ENCODE measurements at regions not wholly inside any gene's neighbourhood (a gene's known extent, or its start where the extent isn't known, plus 50 kb on each side); places are given as distances from the start of the nearest gene placed in this dataset.

DNA sequence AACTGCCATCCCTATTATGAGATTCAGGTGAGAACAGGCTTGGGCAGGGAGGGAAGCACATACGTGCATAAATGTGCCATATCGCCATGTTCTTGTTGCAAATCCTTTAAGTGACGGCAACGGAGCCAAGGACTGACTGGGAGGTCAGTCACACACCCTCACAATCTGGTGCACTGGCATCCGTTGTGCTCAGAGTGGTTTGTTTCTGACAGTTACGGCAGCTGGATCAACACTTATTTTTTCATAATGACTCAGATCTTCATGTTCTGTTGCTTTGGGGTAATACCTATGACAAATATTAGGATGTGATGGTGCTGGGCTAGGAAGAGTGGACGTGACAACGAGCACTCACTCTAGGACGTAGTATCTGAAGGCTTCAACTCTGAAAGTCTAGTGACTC, 56.2 kb upstream of the PREP start:
- 93 to 96% methylated on average over 9 of the region's 9 CpGs for WGBS, 2 donors
- Histone ChIP-seq H3K27me3 (no peaks in the 10 kb centered on the region), H3K9me3 (peaks cover 0 to 8% (median 0%) of the 10 kb centered on the region in 4 donors), H3K27ac (no peak overlapping the region), H3K36me3 (no peaks in the 10 kb centered on the region), H3K4me1 (peaks cover 0 to 30% (median 7%) of the 10 kb centered on the region in 4 donors), H3K4me3 (no peak overlapping the region)
- no peak for TF ChIP-seq POLR2A (IDR thresholded peaks at IDR 0.05)
- TF ChIP-seq EP300 (IDR thresholded peaks at IDR 0.05), result no peak
- TF ChIP-seq, protein P1, sequence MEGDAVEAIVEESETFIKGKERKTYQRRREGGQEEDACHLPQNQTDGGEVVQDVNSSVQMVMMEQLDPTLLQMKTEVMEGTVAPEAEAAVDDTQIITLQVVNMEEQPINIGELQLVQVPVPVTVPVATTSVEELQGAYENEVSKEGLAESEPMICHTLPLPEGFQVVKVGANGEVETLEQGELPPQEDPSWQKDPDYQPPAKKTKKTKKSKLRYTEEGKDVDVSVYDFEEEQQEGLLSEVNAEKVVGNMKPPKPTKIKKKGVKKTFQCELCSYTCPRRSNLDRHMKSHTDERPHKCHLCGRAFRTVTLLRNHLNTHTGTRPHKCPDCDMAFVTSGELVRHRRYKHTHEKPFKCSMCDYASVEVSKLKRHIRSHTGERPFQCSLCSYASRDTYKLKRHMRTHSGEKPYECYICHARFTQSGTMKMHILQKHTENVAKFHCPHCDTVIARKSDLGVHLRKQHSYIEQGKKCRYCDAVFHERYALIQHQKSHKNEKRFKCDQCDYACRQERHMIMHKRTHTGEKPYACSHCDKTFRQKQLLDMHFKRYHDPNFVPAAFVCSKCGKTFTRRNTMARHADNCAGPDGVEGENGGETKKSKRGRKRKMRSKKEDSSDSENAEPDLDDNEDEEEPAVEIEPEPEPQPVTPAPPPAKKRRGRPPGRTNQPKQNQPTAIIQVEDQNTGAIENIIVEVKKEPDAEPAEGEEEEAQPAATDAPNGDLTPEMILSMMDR (IDR thresholded peaks at IDR 0.05), result no peak
- no peak for DNase-seq (ENCODE audit: low spot score in 2 of 2)

DNA sequence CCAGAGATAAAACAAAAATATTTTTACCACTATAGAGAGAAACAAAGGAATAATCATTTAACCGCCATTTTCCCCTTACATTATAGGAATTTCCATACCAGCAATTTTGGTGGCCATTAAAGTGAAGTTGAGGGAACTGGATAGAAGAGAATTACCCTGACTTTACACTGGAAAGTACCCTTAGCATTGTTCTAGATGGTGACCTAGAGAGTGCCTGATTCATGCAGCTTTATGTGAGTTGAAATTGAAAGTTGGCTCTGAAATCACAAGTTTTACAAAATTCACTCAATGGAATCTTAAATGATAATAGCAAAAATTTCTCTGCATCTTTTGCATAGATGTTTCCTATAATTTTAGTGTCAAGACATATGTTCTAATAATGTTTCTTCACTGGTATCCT, 55.7 kb upstream of the PREP start:
- H3K9me3 ChIP-seq, result peaks cover 0 to 8% (median 0%) of the 10 kb centered on the region in 4 donors
- H3K36me3 ChIP-seq, result no peaks in the 10 kb centered on the region
- peaks cover 0 to 30% (median 7%) of the 10 kb centered on the region in 4 donors for H3K4me1 ChIP-seq
- no peaks in the 10 kb centered on the region for H3K27me3 ChIP-seq
- TF ChIP-seq POLR2A (IDR thresholded peaks at IDR 0.05) (no peak), EP300 (IDR thresholded peaks at IDR 0.05) (no peak)
- TF ChIP-seq, protein P1 (IDR thresholded peaks at IDR 0.05), result no peak
- WGBS, 2 donors, result 100% methylated on average over 1 of the region's 1 CpG
- no peak for DNase-seq (ENCODE audit: low spot score in 2 of 2)
- H3K4me3 ChIP-seq, result no peak overlapping the region
- H3K27ac ChIP-seq, result no peak overlapping the region

DNA sequence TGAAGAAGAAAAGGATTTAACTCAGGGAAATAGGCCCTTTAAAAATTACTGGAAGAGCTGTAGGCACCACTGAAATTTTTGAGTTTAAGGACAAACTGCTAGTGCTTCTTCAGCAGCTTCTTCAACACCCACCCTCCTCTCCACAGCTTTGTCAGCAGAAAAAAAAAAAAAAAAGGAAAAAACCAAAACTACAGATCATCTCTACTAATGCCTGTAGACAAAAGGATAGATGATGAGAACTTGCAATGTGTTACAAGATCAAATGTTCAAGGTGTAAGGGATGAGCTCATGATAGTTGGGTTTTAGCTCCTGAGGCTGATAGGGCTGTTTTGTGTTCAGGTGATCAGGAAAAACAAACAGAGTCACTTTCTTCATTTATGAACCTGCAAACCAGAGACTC, 55.2 kb upstream of the PREP start:
- Histone ChIP-seq H3K36me3 (no peaks in the 10 kb centered on the region), H3K4me3 (no peak overlapping the region), H3K9me3 (peaks cover 0 to 8% (median 0%) of the 10 kb centered on the region in 4 donors), H3K4me1 (peaks cover 0 to 30% (median 7%) of the 10 kb centered on the region in 4 donors), H3K27me3 (no peaks in the 10 kb centered on the region), H3K27ac (no peak overlapping the region)
- no peak for TF ChIP-seq POLR2A (IDR thresholded peaks at IDR 0.05)
- no peak for TF ChIP-seq EP300 (IDR thresholded peaks at IDR 0.05)
- TF ChIP-seq, protein P1 (IDR thresholded peaks at IDR 0.05), result no peak
- no peak for DNase-seq (ENCODE audit: low spot score in 2 of 2)

DNA sequence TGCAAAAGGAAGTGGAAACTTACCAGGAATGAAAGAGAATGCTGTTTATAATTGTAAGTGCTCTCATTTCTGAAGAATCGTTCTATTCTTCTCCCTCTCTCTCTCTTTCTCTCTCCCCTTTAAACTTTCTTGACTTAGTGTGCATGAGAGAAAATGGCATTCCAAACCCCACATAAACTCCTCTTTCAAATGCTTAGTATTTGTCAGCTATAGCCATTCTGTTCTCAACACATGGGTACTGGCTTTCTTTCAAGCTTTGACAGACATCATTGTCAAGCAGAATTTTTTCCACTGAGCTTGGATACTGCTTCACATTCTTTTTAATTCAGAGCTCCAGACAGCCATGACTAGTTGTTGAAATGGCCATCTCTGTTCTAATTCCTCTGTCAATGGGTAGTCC, 51.1 kb upstream of the PREP start:
- Histone ChIP-seq H3K4me3 (no peak overlapping the region), H3K4me1 (peaks cover 0 to 45% (median 7%) of the 10 kb centered on the region in 4 donors), H3K27me3 (no peaks in the 10 kb centered on the region), H3K36me3 (no peaks in the 10 kb centered on the region), H3K9me3 (no peaks in the 10 kb centered on the region), H3K27ac (peak overlapping the region in 3 of 4 donors; percentile 29 to 73 (median 67))
- no peak for DNase-seq (ENCODE audit: low spot score in 2 of 2)
- no peak for TF ChIP-seq POLR2A (IDR thresholded peaks at IDR 0.05)
- TF ChIP-seq, protein P1 (IDR thresholded peaks at IDR 0.05), result no peak
- TF ChIP-seq EP300 (IDR thresholded peaks at IDR 0.05), result peak; percentile 32 to 79
- WGBS, 2 donors, result 21 to 24% methylated on average over 1 of the region's 1 CpG

DNA sequence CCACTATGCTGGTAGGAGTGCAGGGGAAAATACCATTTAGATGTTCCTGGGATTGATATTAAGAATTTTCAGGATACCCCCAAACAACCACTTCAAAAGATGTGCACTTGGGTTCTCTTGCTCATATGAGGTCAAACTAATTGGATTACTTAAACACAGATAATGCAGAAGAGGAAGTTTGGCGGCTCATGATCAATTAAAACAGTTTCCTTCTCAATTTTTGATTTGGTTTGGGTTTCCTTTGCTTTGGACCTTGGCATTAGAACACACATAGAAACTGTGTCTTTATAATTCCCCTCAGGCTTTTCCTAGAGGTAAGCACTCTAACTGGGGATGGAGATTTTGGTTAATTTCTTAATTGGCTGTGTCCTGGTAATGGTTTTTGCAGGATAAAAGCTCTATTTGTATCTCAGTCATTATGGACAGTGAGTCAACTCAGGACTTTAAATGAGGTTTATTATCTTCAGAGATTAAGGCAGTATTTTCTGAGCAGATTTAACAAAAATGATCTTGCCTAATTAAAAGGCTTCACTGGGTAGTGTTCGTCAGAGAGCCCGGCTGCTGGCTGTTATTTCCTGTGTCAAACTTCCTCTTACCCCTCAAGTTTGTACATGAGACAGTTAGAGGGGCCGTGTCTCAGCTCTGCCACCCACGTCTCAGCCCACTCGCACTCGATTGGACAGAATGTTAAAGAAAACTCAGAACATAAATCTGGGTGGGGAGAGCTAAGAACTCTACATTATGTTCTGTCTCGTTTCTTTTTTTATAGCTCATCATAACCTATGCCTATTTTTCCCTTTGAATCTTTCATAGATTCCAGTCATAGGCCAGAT, 50.3 kb upstream of the PREP start:
- peak overlapping the region; percentile 13 to 73 (median 48) for H3K27ac ChIP-seq
- TF ChIP-seq, protein P1 (IDR thresholded peaks at IDR 0.05), result no peak
- TF ChIP-seq POLR2A (IDR thresholded peaks at IDR 0.05) (no peak), EP300 (IDR thresholded peaks at IDR 0.05) (no peak)
- no peaks in the 10 kb centered on the region for H3K27me3 ChIP-seq
- no peak for DNase-seq (ENCODE audit: low spot score in 2 of 2)
- 29 to 37% methylated on average over 8 of the region's 8 CpGs for WGBS, 2 donors
- H3K36me3 ChIP-seq, result no peaks in the 10 kb centered on the region
- H3K4me1 ChIP-seq, result peaks cover 0 to 45% (median 7%) of the 10 kb centered on the region in 4 donors
- peak overlapping the region in 1 of 4 donors; percentile 11 for H3K4me3 ChIP-seq
- H3K9me3 ChIP-seq, result no peaks in the 10 kb centered on the region
